Left lung (tissue), 4 donors: ENCODE measurements at regions not wholly inside any gene's neighbourhood (a gene's known extent, or its start where the extent isn't known, plus 50 kb on each side); places are given as distances from the start of the nearest gene placed in this dataset.

Experiments used
- ATAC-seq: fragments of 200-7000 bp; cut with Tn5 transposase; one replicate; pipeline ENCODE4 v1.9.1; 2020; ENCODE audit warnings: moderate library complexity
- DNase-seq, 4 donors: peaks; one replicate each; pipeline ENCODE4 v3.0.0-alpha.2; 2013 to 2020
- H3K27ac ChIP-seq, 2 donors: fragments of 200-600 bp; sonication (generic) in 1 of 2; one replicate each; pipeline versions ENCODE4 v1.5.0 to v1.8.0; 2020 to 2021
- H3K27me3 ChIP-seq, 2 donors: fragments of 200-600 bp; sonication (generic) in 1 of 2; one replicate each; pipeline versions ENCODE4 v1.5.0 to v1.8.0; 2020 to 2021
- H3K36me3 ChIP-seq, 2 donors: fragments of 200-600 bp; sonication (generic) in 1 of 2; one replicate each; pipeline versions ENCODE4 v1.5.0 to v1.8.0; 2020 to 2021
- H3K4me1 ChIP-seq, 2 donors: fragments of 200-600 bp; one replicate each; pipeline ENCODE4 v1.8.0; 2021
- H3K4me3 ChIP-seq, 2 donors: fragments of 200-600 bp; sonication (generic) in 1 of 2; one replicate each; pipeline versions ENCODE4 v1.5.0 to v1.8.0; 2020 to 2021; ENCODE audit warnings: mild to moderate bottlenecking in 1 of 2
- H3K9me3 ChIP-seq, 2 donors: fragments of 200-600 bp; sonication (generic) in 1 of 2; one replicate each; pipeline versions ENCODE4 v1.5.0 to v1.8.0; 2020 to 2021
- CTCF ChIP-seq, 2 donors: fragments of 200-600 bp; sonication (generic) in 1 of 2; IDR thresholded peaks; one replicate each; pipeline versions ENCODE4 v1.5.0 to v1.8.0; 2021; ENCODE audit warnings: antibody characterized with exemption in 2 of 2
- intact Hi-C, 2 donors: fragments of 100-400 bp; cut with DNase I; formaldehyde crosslinking; loops; one replicate each; pipeline versions ENCODE4 v1.11.2 to v1.14.2; 2022
- donor health status: DM: no; HTN: yes; CAD: no.
- donor health status: DM: no; HTN: no; CAD: no.

GRCh38 chr2:67965246-67965645 lies 97.6 kb downstream of the C1D start:
- TF ChIP-seq CTCF (IDR thresholded peaks at IDR 0.05) = no peak
- Histone ChIP-seq H3K9me3 (peaks cover 0 to 2% of the 10 kb centered on the region in 2 donors), H3K4me1 (no peaks in the 10 kb centered on the region), H3K27me3 (no peaks in the 10 kb centered on the region), H3K4me3 (no peak overlapping the region), H3K27ac (no peak overlapping the region), H3K36me3 (no peaks in the 10 kb centered on the region)
- intact Hi-C loops = no loop called here
- ATAC-seq (no peak), DNase-seq (no peak)

- no peaks in the 10 kb centered on the region for H3K4me1 ChIP-seq
- no peaks in the 10 kb centered on the region for H3K27me3 ChIP-seq
- DNase-seq (no peak), ATAC-seq (no peak)
- H3K9me3 ChIP-seq = no peaks in the 10 kb centered on the region
- H3K27ac ChIP-seq = no peak overlapping the region
- H3K4me3 ChIP-seq = no peak overlapping the region
- H3K36me3 ChIP-seq = no peaks in the 10 kb centered on the region
- intact Hi-C loops = no loop called here
- TF ChIP-seq CTCF (IDR thresholded peaks at IDR 0.05) = no peak
Observed at GRCh38 chr2:67970071-67970470, 92.7 kb downstream of the C1D start.

- intact Hi-C loops = no loop called here
- no peak for DNase-seq
Observed at GRCh38 chr2:67970542-67970941, 92.3 kb downstream of the C1D start.

GRCh38 chr2:67974559-67975430 lies 88.0 kb downstream of the C1D start:
- Histone ChIP-seq H3K4me3 (no peak overlapping the region), H3K4me1 (no peaks in the 10 kb centered on the region), H3K27me3 (no peaks in the 10 kb centered on the region), H3K36me3 (no peaks in the 10 kb centered on the region), H3K27ac (peak overlapping the region; percentile 18 to 27), H3K9me3 (no peaks in the 10 kb centered on the region)
- no peak for TF ChIP-seq CTCF (IDR thresholded peaks at IDR 0.05)
- ATAC-seq (peak; percentile 84), DNase-seq (peak in 2 of 4 donors; percentile 24 to 64)
- intact Hi-C loops = no loop called here

More at GRCh38 chr2:67970542-67970941, 92.3 kb downstream of the C1D start:
- no peaks in the 10 kb centered on the region for H3K9me3 ChIP-seq
- no peak for ATAC-seq
- no peak overlapping the region for H3K4me3 ChIP-seq
- H3K27me3 ChIP-seq = no peaks in the 10 kb centered on the region
- no peak for TF ChIP-seq CTCF (IDR thresholded peaks at IDR 0.05)
- H3K27ac ChIP-seq = no peak overlapping the region
- no peaks in the 10 kb centered on the region for H3K4me1 ChIP-seq
- H3K36me3 ChIP-seq = no peaks in the 10 kb centered on the region

- H3K27ac ChIP-seq = no peak overlapping the region
- DNase-seq = no peak
- H3K4me3 ChIP-seq = no peak overlapping the region
- H3K4me1 ChIP-seq = no peaks in the 10 kb centered on the region
- H3K27me3 ChIP-seq = no peaks in the 10 kb centered on the region
- ATAC-seq = no peak
- H3K9me3 ChIP-seq = peaks cover 0 to 8% of the 10 kb centered on the region in 2 donors
- intact Hi-C loops = no loop called here
- H3K36me3 ChIP-seq = no peaks in the 10 kb centered on the region
- TF ChIP-seq CTCF (IDR thresholded peaks at IDR 0.05) = no peak
Observed at GRCh38 chr2:67977464-67977863, 85.3 kb downstream of the C1D start.
